HK-2 (cell line): ENCODE measurements at regions not wholly inside any gene's neighbourhood (a gene's known extent, or its start where the extent isn't known, plus 50 kb on each side); places are given as distances from the start of the nearest gene placed in this dataset.
A peak's percentile ranks its signal among the peaks of the same experiment; 100 is the strongest.

Experiments used
- DNase-seq: peaks from one replicate; pipeline ENCODE4 v3.0.0-alpha.2; 2018; ENCODE audit not compliant: unreplicated experiment

DNA sequence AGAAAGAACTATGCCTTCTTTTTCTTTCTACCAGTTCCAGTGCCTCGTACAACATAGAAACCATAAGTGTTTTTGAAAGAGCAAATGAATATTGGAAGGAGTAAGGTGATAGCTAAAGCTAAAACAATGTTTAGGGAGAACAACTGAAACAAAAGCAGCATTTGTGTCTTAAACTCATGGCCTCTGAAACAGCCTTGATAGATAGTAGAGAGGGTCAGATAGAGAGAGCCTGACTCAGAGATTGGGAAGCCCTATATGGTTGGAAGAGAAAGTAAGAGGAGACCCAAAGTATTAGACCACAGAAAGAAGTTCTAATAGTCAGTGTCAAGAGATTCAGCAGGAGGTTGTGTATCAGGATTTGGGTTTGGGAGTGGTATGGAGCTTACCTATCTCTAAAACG, 79.6 kb upstream of the IFNG-AS1 start:
- DNase-seq = no peak

DNA sequence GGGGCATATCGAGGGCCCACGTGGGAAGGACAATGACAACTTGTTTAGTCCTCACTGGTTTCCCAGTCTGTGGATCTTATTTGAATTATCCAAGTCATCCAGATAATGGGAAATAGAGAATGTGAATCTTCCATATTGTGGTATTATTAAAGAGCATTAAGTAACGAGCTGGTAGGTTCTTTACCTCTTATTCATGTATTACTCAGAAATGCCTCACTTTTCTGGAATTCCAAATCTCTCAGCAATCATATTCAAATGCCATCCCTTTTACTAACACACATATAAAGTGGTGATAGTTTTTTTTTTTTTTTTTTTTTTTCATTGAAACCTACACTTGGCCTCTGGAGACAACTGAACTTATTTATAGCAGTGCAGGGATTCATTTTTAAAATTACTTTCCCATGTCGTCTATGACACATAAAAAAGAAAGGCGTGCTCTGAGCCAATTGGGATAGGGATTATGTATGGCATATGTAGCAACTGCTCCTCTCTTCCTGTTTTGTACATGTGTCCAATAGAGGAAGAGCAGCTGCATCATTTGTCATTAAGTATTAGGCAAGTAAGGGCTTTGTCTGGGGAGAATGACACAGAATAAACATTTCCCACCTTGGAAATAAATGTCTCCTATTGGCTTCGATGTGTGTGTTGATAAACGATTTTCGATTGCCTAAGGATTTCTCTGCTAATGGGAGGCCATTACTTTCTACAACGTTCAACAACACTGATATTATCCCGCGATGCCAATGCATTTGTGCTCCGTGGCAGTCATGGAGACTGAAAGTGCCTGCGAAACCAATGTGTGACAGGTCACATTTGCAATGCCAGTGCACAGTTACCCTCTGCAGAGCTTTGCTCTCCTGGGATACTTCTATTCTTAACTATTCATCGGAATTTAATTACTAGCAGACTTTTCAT, 78.6 kb upstream of the IFNG-AS1 start:
- peak; percentile 45 for DNase-seq

DNA sequence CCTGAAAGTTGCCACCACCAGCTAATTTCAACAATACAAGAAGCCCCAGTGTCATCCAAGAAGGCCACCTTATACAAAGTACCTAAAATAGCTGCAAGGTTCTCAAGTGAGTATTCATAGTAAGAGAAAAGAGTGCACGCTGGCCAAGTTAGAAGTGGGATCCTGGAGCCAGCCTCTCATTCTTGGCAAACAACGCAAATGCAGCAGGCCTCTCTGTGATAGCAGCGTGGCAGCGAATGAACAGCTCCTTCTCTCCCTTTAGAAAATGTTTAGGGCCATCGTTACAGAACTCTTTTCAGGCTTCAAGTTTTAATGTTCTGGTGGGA, 78.0 kb upstream of the IFNG-AS1 start:
- no peak for DNase-seq

DNA sequence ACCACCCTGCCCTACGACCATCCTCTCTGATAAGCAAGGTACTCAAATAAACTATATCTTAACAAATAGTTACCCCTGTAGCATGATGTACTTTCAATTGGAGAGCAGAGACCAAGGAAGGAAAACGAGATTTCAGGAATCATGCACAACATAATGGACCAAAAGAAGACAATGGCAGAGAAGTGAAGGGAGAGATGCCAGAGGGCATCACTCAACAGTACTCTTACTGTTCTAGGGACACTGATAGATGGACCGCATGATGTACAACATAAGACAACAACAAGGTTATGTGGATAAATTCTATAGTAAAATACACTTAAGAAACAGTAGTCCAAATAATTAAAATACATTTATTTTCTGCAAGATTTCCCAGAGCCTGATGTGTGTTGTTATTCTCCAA, 77.5 kb upstream of the IFNG-AS1 start:
- DNase-seq = no peak

DNA sequence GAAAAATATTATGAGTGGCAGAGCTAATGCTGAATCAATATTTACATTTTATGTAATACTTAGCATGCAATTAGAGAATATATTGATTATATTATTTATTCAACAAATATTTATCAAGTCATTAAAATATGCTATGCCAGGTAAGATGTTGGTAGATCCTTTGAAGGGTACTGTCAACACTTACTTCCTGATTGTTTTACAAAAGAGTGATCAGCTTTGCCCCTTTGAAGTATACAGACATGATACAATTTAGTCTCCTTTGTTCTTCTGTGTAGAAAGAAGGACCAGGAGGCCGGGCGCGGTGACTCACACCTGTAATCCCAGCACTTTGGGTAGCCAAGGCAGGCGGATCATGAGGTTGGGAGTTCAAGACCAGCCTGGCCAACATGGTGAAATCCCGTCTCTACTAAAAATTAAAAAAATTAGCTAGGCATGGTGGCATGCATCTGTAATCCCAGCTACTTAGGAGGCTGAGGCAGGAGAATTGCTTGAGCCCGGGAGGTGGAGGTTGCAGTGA, 73.9 kb upstream of the IFNG-AS1 start:
- no peak for DNase-seq

DNA sequence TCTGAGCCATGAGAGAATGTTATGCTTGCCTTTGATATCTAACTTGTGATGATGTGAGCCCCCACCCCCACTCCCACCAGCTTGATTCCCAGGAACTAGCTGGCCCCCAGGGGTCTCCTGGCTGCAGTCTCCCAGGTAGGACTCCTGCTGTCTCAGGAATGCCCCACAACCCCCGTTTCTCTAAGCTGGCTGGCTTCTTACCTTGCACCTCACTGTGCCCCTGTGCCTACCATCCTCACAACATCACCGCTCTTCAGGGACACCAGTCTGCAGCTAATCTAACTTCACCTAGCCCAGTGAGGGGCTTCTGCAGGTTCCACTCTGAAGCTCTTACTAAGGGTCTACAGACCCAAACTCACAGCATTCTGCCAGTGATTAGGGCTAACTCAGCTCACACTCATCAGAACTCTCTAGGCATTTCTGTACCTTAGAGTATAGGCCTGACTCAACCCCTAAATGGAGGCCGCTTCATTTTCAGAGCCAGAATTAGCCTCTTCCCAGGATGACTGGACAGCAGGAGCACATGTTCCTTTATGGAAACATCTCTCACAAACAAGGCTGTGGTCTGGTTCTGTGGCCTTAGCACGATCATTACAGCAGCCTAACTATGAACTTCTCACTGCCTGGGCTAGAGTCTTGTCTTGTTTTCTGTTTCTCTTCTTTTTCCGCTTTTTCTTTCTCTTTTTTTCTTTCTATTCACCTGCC, 72.8 kb upstream of the IFNG-AS1 start:
- no peak for DNase-seq

DNA sequence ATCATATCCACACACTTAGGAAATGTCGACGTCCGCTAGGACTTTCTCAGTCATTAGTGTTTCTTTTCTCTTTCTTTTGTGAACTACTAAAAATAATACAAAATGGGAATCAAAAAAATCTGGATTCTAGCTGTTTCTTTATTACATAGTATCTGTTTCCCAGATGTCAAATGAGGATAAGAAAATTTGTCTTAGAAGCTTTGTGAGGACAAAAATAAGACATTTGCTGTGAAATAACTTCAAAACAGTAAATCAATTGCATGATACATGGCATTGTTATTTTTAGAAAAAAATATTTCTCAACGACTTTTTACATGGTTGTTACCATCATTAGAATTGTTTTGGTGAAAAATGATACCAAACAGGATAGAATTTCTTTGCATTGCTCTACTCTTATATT, 71.4 kb upstream of the IFNG-AS1 start:
- DNase-seq = no peak

DNA sequence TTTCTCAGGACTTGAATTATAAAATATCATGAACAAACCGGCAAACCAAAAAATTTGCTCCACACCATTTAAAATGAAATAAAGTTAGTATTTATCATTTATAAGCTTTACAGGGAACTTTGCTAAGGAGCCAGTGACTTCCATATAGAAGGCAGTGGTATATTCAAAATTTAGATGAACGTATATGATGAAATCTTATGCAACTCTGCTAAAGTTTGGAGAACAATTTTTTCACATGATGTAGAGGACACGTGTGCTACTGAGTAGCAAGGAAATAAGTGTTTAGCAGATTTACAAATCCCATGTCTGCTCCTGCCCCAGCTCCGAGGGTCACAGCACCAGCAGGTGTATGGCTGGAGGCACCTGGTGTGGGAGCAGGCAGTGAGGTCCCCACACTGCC, 70.8 kb upstream of the IFNG-AS1 start:
- no peak for DNase-seq

DNA sequence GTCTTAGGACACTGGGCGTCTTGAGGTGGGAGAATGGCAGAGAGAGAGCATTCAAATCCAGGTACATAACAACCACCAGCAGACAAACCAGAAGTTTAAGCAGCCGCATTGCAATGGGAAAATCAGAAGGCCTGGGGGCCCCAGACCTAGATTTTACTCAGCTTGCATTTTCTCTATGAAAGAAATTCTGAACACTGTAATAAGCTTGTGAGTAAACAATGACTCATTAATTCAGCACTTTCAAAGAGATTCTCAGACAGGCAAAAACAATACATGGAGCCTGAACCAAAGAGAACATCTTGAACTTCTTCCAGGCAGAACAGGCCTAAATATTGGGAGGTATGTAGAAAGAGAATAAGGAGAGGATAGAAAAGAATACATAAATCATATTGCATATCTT, 69.8 kb upstream of the IFNG-AS1 start:
- no peak for DNase-seq

DNA sequence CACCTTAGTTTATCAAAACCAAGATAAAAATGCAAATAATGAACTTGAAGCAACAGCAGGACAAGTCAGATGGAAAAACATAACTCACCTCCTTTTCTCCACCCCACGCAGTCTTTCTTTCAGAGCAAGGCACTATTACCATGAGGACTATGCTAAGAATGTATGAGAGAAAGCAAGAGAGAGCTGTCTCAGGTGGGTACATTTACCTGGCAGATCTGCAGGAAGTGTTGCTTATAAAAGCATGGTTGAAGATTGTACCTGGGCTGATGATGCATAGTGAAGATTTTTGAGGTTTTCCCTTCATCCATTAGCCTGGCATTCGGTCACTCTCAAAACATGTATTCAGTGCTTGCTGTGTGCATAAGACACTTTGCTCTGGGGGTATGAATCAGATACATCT, 68.8 kb upstream of the IFNG-AS1 start:
- no peak for DNase-seq

DNA sequence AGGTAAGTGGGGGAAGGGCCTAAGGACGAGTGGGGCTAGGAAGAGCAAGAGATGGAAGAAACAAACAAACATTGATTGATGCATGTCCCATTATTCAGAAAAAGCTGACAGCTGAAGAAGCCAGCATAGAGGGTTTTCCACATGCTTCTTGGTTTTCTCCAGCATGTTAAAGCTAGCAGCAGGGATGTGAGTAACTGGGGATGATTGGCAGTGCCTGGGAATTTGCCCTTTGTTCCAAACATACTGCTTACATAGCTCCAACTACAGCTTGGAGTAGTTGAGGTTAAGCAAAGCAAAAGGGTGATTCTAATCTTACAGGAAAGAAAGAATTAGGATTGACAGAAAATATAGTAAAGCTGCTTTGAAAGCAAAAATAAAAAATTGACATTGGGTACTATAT, 68.0 kb upstream of the IFNG-AS1 start:
- no peak for DNase-seq

DNA sequence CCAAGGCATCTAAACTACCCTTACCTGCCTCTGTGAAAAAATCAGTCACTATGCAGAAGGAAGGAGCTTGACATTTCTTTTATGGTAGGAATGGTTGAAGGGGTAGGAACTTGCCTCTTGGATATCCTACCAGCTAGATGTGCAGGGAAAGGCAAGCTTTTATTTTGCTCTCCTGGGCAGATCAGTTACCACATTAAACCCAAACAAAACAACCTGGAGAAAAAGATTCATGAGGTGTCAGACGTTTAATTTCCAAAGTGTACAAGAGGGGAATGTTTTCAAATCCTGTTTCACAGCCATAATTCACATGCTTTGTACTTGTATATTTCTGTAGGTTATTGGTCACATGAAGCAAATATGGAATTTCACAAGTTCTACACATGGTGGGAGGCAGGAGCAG, 67.0 kb upstream of the IFNG-AS1 start:
- DNase-seq = no peak

DNA sequence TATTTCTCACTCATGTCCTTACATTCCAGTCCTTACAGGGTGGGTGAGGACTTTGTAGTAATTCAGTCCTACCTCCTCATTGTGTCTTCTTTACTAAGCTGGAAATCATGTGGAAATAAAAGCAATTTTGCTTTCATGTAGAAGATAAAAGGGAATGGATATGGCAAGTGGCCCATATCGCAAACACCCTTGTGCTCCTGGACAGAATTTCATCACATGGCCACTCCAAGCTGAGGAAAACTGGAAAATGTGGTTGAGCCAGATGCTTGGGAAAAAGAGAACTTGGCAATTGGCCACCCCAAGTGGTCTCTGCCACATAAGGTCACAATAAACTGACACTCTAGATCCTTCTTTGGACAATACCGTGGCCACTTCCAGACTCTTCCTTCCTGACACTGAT, 64.2 kb upstream of the IFNG-AS1 start:
- DNase-seq = no peak

DNA sequence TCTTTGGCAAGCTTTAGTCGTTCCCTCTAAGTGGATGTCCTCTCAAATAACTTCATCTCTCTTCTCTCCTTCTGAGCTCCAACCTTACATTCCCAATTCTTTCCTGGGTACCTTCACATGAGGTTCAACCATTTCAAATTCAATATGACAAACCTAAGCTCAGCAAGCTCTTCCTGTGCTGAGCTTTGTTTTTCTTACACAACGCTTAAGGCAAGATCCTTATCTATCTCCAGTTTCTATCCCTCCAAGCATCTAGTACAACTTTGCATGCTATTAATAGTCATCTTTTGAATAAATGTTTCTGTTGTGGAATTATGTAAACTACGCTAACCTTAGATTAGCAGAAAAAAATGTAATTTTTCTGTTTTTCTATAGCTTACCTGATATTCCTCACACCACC, 63.7 kb upstream of the IFNG-AS1 start:
- DNase-seq = no peak

DNA sequence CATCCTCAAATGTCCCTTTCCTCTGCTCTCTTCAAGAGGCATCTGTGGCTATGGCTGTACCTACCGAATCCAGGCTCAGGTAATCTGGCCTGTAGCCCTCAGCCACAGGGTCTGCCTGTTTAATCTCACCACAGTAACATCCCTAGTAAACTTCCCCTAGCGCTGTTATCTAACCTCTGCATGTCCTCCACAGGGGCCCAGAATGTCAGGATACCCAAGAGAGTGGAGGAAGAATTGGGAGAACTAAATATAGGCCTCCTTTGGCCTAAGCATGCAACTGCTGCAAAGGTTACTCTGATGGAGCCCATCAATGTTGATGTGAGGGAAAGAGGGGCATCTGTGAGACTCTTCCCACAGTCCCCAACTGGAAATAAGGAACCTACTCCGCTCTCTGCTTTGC, 63.2 kb upstream of the IFNG-AS1 start:
- DNase-seq = no peak

DNA sequence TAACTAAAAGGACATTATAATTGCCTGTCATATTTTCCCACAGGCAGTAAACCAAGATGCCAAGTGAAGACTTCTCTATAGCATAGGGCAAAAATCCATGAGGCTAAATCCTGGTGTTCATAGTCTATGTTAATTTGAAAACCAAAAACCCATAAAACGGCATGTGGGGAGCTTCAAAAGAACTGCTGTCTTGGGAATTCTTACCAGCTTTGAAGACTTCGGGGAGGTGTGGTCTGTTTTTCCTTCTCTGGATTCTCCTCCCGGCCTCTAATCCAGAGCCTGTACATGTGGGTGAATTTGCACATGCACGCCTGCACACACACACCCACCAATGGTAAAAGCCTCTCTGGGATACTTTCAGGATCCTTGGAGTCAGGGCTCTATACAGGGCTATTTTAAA, 61.9 kb upstream of the IFNG-AS1 start:
- DNase-seq = no peak

DNA sequence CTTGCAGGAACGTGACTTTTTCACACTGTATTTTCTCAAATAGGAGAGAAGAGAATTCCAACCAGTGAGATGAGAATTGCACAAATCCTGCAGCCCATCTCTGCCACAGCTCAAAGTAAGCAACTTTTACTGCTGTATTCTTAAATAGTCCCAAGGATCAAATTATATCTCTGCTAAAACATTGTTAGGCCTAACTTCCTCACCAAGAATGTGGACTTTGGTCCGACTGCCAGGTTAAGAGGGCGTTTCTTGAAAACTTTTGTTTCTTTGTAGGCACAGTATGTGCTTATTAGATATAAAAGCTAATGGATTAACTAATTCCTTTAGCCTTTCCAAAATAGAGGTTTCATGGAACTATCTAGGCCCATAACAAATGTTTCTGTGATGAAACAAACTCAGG, 61.4 kb upstream of the IFNG-AS1 start:
- no peak for DNase-seq

DNA sequence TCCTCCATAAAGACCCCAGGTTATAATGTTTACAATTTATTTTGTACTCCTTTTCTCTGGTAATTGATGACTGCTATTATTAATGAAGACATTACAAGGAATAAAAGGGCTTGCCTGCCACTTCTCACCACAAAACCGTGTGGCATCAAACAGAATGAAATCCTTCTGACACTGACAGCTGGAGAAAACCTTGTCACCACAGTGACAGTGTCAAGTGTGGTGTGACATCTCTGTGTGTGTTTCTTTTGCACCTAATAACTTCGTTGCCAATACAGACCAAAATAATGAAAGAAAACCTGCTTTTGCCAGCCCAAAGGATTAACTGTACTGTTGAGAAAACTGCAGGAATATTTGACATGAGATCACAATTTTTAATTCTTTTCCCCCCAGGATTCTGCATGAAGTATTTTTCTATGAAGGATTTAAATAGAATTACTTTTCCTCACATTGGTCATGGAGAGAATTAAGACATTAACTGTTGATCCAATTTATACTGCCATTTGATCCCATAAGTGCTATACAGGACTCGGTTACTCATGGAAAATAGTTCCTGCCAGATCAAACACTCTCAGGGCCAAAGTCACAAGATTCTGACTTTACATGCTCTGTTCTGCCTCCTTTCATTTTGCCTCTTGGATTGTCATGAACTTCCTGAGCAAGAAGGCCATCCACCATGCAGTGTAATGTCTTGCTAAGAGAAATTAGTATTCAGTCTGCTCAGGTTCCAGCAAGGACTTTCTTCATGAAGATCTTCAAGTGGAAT, 60.4 kb upstream of the IFNG-AS1 start:
- DNase-seq = no peak

DNA sequence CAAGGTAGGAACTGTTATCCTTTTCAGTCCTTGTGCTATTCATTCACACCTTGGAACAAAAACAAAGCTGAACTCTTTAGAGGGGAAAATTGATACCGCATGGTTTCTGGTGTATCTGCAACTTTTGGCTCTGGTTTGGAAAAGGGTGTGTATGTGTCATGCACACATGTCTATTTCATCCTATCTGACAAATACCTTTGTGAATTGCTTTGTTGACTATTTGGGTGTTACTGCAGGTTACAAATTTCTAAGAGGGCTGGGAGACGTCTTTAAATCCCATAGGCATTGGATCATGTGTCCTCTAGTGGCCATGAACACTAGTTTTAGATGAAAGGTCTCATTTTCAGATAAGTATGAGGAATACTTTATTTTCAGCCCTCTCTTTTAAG, 59.9 kb upstream of the IFNG-AS1 start:
- no peak for DNase-seq

DNA sequence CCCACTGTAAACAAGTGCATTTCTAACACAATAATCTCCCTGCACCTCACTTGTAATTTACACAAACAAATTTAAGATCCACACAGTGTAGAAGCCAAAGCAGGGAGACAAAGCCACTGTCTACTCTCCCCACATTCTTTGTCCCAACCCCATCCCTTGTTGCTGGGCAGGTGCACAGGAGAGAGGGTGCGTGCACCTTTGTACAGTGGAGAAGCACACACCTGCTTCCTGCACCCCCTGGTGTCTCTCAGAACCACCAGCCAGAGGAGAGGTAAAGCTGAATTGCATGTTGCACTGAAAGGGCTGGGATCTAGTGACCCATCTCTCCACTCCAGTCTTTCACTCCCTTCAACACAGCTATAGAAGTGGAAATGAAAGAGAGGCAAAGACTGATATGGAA, 51.4 kb upstream of the IFNG-AS1 start:
- DNase-seq = no peak
